Stimulated activated CD4-positive, alpha-beta T cell treated with anti-CD3 and anti-CD28 coated beads, Interleukin-1b, Interleukin-23, amount 100 ng/mL, for 48 hours (primary cell): ENCODE measurements at regions not wholly inside any gene's neighbourhood (a gene's known extent, or its start where the extent isn't known, plus 50 kb on each side); places are given as distances from the start of the nearest gene placed in this dataset.
"Not testable (repeated sequence)": the region's sequence is repeated elsewhere in the genome, so short reads cannot be mapped to it uniquely, and the experiment has no call there.

Experiments used
- DNase-seq: peaks from one replicate; pipeline ENCODE4 v3.0.0-alpha.2; 2020

DNA sequence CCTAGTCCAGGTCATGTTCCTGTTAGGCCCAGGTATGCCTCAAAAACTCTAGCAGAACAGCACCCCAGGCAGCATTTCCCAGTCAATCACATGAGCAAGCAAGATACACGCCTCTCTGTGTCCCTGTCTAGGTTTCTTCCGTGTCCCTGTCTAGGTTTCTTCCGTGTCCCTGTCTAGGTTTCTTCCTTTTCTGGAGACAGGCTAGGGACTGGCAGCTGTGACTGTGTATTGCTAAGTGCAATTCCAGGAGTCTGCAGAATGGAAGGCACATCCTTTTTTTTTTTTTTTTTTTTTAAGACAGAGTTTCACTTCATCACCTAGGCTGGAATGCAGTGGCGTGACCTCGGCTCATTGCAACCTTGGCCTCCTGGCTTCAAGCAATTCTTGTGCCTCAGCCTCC lies 77.6 kb downstream of the SETD4 start:
- DNase-seq: no peak

- DNase-seq: no peak
Observed at GRCh38 chr21:35981514-35982070, 78.7 kb downstream of the SETD4 start.

DNA sequence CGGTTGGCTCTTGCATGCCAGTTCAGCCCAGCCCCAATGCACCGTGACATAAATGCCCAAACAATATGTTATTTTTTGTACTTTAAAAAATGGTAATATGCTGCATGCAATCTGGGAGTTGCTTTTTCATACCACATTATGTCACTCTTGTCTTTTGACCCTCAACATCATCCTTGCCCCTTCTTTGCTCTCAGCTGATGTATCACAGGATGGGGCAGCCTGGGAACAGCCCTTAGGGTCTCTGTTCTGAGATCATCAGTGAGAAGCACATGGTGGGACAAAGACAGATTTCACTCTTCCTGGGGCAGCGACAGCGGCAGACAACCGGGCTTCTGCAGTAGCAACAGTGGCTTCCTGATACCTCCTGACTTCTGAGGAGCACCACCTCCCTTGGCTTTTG lies 79.5 kb downstream of the SETD4 start:
- DNase-seq: no peak

GRCh38 chr21:35977860-35978259 lies 82.5 kb downstream of the SETD4 start:
- not testable (repeated sequence) for DNase-seq

- DNase-seq: no peak
Observed at GRCh38 chr21:35976929-35977328, 83.4 kb downstream of the SETD4 start.

- no peak for DNase-seq
Observed at GRCh38 chr21:35976481-35976880, 83.8 kb downstream of the SETD4 start.

- no peak for DNase-seq
Observed at GRCh38 chr21:35974775-35975174, 85.6 kb downstream of the SETD4 start.

DNA sequence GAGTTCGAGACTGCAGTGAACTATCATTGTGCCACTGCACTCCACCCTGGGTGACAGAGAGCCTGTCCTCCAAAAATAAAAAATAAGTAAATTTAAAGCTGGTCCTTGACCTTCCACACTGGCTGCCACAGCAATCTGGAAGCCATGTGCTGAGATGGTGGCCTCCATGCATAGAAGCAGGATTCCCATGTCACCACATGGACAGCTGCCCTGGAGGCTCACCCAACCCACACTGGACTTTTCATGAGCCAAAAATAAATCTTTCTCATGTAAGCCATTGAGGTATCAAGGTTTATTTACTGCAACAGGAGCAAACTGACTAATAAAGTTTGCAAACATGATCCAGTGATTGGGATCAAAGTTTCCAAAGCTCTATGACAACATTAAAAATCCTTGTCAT lies 88.5 kb downstream of the SETD4 start:
- no peak for DNase-seq

- DNase-seq: no peak
Observed at GRCh38 chr21:35969281-35969680, 91.0 kb downstream of the SETD4 start.

DNA sequence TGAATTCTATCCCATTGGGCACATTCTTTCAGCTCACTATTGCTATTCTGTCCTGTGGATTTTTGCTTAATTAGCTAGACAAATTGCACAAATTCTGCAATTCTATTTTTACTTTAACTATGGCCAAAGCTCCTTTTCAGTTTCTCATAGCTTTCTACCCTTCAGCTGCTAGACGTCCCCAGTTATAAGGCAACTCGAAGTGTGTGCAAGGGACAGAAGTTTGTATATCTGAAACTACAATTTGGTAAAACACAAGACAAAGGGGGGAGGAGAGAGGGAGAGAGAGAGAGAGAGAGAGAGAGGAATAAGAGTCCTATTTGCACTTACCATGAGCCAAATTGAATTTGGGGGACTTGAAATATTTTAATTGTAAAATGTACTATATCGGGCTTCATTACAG lies 91.8 kb downstream of the SETD4 start:
- no peak for DNase-seq

- DNase-seq: no peak
Observed at GRCh38 chr21:35965699-35966098, 94.6 kb downstream of the SETD4 start.

- no peak for DNase-seq
Observed at GRCh38 chr21:35963920-35964451, 96.3 kb downstream of the SETD4 start.

DNA sequence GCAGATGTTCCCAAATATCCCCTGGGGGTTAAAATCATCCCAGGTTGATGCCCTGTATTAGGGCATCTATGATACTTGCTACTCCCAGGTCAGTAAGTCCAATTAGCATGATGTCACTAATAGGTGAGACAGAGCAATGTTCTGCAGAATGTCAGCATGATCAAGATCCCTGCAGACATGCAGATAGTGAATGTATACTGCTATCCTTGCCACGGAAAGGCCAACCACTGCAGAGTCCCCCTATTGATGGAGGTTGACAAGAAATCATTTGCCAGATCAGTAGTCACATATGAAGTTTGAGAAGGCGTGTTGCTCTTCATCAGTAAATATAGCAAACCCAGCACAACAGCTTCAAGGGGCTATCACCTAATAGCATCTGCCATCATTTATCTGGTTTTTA lies 97.4 kb downstream of the SETD4 start:
- DNase-seq: no peak

- no peak for DNase-seq
Observed at GRCh38 chr21:35954066-35954465, 106.3 kb downstream of the SETD4 start.

- no peak for DNase-seq
Observed at GRCh38 chr21:35953597-35953996, 106.7 kb downstream of the SETD4 start.

GRCh38 chr21:35952651-35953340 lies 107.5 kb downstream of the SETD4 start:
- DNase-seq: no peak

DNA sequence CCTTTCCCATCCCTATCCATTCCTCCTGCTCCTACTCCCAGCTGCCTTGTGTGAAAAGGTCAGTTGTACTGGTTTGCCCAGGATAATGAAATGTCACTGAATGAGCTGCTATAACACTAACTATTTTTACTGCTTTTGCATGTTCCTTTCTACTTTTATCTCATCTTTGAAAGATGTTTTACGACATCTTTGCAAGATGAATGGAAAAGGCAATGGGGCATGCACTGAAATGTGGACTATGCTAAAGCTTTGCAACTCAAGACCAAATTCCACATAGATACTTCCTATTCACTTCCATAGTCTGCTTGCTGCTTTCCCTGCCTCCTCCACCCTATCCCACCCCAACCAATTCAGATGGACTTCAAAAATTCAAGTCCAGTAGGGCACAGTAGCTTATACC lies 111.3 kb downstream of the SETD4 start:
- no peak for DNase-seq

DNA sequence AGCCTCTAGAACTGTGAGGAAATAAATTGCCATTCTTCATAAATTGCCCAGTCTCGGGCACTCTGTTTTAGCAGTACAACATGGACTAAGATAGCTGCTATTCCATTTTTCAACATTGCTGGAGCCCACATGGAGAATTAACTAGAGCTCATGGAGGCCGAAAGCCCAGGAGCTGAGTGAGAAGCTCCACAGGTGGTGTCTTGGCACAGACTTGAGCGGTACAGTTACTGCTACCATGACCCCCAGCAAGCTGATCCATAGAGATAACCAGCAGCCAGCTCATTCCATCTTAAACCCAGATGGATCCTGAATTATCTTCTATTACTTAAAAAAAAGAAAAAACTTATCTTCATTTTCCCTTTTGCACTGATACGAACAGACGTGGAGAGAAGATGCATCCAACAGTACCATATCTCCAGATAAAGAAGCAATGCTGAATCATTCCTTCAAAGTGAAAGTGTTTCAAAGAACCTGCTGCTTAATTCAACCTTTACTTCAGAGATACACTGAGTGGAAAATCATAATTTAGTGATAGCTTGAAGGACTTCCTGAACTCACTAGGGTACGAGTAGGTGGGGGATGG lies 115.1 kb downstream of the SETD4 start:
- no peak for DNase-seq

DNA sequence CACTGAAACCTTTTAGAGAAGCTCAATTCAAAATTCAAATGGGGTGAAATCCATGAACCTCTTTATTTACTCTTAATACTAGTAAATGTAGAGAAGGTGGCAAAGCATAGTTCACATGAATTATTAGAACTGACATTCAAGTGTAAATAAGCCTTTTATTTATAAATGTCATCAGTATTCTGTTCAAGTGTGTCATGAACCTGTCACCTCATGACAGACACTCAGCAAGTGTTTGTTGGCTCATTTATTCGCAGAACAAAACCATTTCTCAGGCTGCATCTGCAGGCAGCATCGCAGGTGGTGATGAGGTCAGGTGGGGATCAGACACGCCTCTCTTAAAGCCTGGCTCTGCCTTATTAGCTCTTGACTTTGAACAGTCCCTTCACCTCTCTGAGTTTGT lies 116.6 kb downstream of the SETD4 start:
- DNase-seq: no peak

DNA sequence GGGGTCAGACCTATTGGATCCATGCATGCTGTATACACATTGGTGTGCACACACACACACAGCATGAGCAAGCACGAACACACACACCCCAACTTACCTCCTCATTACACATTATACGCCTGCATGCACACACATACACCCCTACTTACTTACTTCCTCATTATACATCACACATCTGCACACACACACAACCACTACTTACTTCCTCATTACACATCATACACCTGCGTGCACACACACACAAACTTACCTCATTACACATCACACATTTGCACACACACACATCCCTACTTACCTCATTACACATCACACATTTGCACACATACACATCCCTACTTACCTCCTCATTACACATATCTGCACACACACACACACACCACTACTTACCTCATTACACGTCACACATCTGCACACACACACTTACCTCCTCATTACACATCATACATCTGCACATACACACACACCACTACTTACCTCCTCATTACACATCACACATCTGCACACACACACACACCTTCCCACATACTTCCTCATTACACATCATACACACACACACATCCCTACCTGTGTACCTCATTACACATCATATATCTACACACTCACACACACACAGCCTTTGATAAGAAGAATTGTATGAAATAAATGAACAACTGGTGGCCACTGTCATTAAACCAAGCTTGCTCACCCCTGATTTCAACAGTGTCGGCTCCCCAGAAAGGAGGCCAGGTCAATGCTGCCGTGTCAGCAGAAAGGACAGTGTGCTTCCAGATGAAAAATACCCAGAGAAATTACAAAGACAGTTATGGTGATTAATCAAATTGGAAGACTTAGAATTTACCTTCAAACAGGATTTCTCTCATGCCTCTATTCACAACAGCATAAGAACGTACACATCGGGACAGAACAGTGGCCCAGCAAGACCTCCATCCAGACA lies 117.8 kb downstream of the SETD4 start:
- no peak for DNase-seq

DNA sequence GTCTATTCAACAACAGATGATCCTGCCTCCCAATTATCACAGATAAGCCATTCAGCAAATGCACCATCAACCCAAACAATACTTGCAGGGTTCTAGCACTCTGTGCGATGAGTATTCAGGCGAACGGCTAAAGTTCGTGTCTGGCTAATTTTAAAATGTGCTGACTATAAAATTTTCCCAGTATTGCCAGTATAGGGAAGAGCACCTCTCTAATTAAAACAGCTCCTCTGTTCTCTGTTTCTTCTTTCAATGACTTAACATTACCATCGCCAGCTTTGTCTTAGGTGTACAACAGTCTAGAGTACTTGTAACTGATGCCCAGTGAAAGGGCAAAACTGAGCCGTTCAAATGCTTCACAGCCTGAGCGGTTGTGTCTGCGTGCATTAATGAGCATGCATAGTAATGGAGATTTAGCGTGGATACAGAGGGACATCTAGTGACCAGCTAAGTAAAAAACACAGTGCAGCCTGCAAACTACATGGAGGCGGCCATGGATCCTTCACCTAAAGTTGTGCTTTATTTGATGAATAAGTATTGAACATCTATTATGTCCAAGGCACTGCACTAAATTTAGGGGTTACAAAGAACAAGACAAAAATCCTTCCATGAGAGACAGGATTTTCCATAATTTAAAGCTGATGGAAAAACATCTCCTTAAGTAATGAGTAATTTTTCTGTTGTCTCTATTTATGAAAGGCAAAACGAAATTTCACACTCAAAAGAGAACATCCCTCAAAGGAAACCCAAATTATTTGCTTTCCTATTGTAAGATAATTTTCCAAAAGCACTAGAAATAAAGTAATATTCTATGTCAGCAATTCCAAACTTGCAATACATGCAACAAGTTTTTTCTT lies 120.0 kb downstream of the SETD4 start:
- DNase-seq: no peak

GRCh38 chr21:35938446-35938845 lies 121.9 kb downstream of the SETD4 start:
- no peak for DNase-seq
